OCI-LY7 (cell line): ENCODE measurements at regions not wholly inside any gene's neighbourhood (a gene's known extent, or its start where the extent isn't known, plus 50 kb on each side); places are given as distances from the start of the nearest gene placed in this dataset.

Source experiments
- BruUV-seq: library from RNA; stranded (reverse); fragments of 400-500 nt; replicated peaks from 2 replicates; lab custom pipeline; 2021; lab: Mats Ljungman, UMichigan
- CTCF ChIA-PET: fragments of 300-600 bp; sonication (Branson Sonifier 250); formaldehyde crosslinking; loops from one replicate; lab custom pipeline; 2022; ENCODE audit warnings: antibody characterized with exemption; ENCODE audit not compliant: unreplicated experiment; lab: Charles Lee
- POLR2A ChIA-PET: fragments of 300-600 bp; sonication (Branson Sonifier 250); formaldehyde crosslinking; loops from one replicate; lab custom pipeline; 2022; ENCODE audit warnings: antibody characterized with exemption; lab: Charles Lee
- DNase-seq: peaks from one replicate; pipeline ENCODE4 v3.0.0-alpha.2; 2015; ENCODE audit warnings: low spot score
- H2AFZ ChIP-seq: fragments of 200-600 bp; sonication (generic), shearing (Covaris generic); 2 replicates; pipeline ENCODE4 v1.6.1; 2014; ENCODE audit warnings: mild to moderate bottlenecking, antibody characterized with exemption, low read length, moderate library complexity
- H3K27ac ChIP-seq: fragments of 200-600 bp; sonication (generic); 2 replicates; pipeline ENCODE4 v1.5.1; 2014; ENCODE audit warnings: mixed run types, low read depth, mild to moderate bottlenecking, moderate library complexity, low read length, inconsistent platforms; ENCODE audit not compliant: poor library complexity, severe bottlenecking
- H3K36me3 ChIP-seq: fragments of 200-600 bp; sonication (generic); 2 replicates; pipeline ENCODE4 v1.6.1; 2014; ENCODE audit warnings: mild to moderate bottlenecking, antibody characterized with exemption, low read length, moderate library complexity, mixed read lengths; ENCODE audit not compliant: insufficient read depth
- H3K4me1 ChIP-seq: fragments of 200-600 bp; sonication (generic); 2 replicates; pipeline ENCODE4 v1.5.1; 2014; ENCODE audit warnings: mild to moderate bottlenecking, low read length; ENCODE audit not compliant: insufficient read depth, poor library complexity, severe bottlenecking
- H3K4me2 ChIP-seq: fragments of 200-600 bp; sonication (generic); 2 replicates; pipeline ENCODE4 v1.6.1; 2014; ENCODE audit warnings: mild to moderate bottlenecking, low read length
- H3K4me3 ChIP-seq: fragments of 200-600 bp; sonication (generic); 2 replicates; pipeline ENCODE4 v1.5.1; 2014; ENCODE audit warnings: mild to moderate bottlenecking, low read depth, low read length; ENCODE audit not compliant: poor library complexity, severe bottlenecking
- H3K79me2 ChIP-seq: fragments of 200-600 bp; sonication (generic); 2 replicates; pipeline ENCODE4 v1.6.1; 2016; ENCODE audit warnings: low read depth, mild to moderate bottlenecking, low read length, moderate library complexity, mixed read lengths; ENCODE audit not compliant: insufficient read depth
- H3K9me2 ChIP-seq: fragments of 200-600 bp; sonication (generic); 2 replicates; pipeline ENCODE4 v1.6.1; 2016; ENCODE audit warnings: mild to moderate bottlenecking, low read length, mixed read lengths; ENCODE audit not compliant: insufficient read depth
- H3K9me3 ChIP-seq: fragments of 200-600 bp; sonication (generic); 2 replicates; pipeline ENCODE4 v1.6.1; 2014; ENCODE audit warnings: mild to moderate bottlenecking, mixed run types, low read length, mixed read lengths
- H4K20me1 ChIP-seq: fragments of 200-600 bp; sonication (generic); 2 replicates; pipeline ENCODE4 v1.6.1; 2014; ENCODE audit warnings: mild to moderate bottlenecking, antibody characterized with exemption, low read length, moderate library complexity, mixed read lengths; ENCODE audit not compliant: insufficient read depth
- CTCF ChIP-seq: fragments of 200-600 bp; sonication (generic); conservative IDR thresholded peaks from 2 replicates; pipeline ENCODE4 v1.5.1; 2014; ENCODE audit warnings: mild to moderate bottlenecking, antibody characterized with exemption, low read length, moderate library complexity, mixed read lengths
- EZH2phosphoT487 ChIP-seq: fragments of 200-600 bp; sonication (generic); IDR thresholded peaks from 2 replicates; pipeline ENCODE4 v1.6.1; 2018; ENCODE audit warnings: low read depth, borderline replicate concordance, mild to moderate bottlenecking, mixed run types, antibody characterized with exemption, low read length, moderate library complexity, mixed read lengths
- intact Hi-C: fragments of 100-400 bp; cut with micrococcal nuclease; formaldehyde crosslinking; loops from one replicate; pipeline ENCODE4 v1.10.0; 2022; ENCODE audit not compliant: unreplicated experiment

DNA sequence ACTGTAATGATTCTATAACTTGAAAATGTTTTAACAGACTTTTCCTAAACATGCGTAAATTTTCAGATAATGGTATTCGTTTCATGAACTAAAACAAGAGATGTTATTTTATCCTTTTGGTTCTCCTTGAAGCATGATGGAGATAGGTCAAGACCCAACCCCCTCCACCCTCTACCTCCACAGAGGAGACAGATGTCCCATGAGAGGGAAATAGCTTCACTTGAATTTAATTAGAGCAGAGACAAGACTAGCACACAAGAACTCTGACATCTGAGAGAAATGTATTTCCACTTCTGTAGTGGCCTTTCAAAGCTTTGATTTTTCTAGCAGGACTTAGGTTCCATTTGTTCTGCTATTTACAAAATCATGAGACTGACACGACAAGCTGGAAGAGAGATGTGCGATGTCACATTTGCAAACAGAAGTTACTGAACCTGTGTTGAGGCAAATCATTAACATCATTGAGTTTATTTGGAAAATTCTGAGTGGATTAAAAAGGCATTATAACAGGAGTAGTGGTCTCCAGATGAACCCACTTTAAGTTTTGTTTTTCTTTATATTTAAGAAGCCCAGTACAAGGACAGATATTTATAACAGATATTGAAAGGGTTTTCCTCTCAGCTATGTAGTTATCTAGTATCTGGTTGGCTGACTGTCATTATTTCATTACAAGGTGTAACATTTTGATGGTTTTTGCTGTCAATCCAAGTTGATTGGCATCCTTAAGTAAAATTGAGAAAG, 276.2 kb downstream of the ASXL3 start:
- CTCF ChIA-PET, result interaction anchor here (1.9 kb wide), 1 partner anchor 11 kb away, joined by 7 read pairs; no protein-coding TSS in a partner anchor
- peak overlapping the region; percentile 74 for H3K4me3 ChIP-seq
- H3K9me3 ChIP-seq, result peaks cover 8% of the 10 kb centered on the region; the same call in 1 of the 2 replicates
- TF ChIP-seq EZH2phosphoT487, result no peak
- TF ChIP-seq CTCF, result no peak
- H3K36me3 ChIP-seq, result peaks cover 20% of the 10 kb centered on the region
- H4K20me1 ChIP-seq, result no peaks in the 10 kb centered on the region
- intact Hi-C loops, result loop anchor here (2.0 to 5.0 kb wide), 2 partner anchors 19 to 1052 kb away; no protein-coding TSS in a partner anchor
- H3K4me1 ChIP-seq, result peaks cover 64% of the 10 kb centered on the region
- no peaks in the 10 kb centered on the region for H3K9me2 ChIP-seq
- H3K79me2 ChIP-seq, result peaks cover 67% of the 10 kb centered on the region; the same call in 1 of the 2 replicates
- DNase-seq, result peak; percentile 81
- POLR2A ChIA-PET, result interaction anchor here (0.5 to 8.9 kb wide), 7 partner anchors 12 to 1386 kb away, joined by 3 to 133 read pairs (median 5); no protein-coding TSS in a partner anchor
- BruUV-seq, result no TSS peak
- peak overlapping the region; percentile 100 for H3K27ac ChIP-seq
- peak overlapping the region; percentile 93 for H3K4me2 ChIP-seq
- H2AFZ ChIP-seq, result no peak overlapping the region

DNA sequence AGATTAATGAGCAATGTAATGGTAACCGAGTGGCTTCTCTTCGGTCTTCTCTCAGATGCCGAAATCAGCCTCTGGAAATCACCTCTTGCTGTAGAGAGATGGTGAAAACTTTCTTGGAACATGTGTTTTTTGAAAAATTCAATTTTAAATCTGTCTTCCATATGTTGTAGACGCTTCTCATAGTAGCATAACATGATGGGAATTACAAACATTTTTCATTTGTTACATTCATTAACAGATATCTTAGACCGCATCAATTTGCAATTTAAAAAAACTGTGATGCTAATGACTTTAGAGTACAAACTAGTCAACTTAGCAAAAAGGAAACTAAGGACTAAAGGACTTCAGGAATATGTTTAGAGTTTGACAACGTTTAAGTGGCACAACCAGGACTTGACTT, 275.2 kb downstream of the ASXL3 start:
- Histone ChIP-seq H3K9me2 (no peaks in the 10 kb centered on the region), H3K9me3 (peaks cover 3% of the 10 kb centered on the region; the same call in 1 of the 2 replicates), H3K4me2 (peak overlapping the region; percentile 93), H3K27ac (peak overlapping the region; percentile 100), H3K4me1 (peaks cover 73% of the 10 kb centered on the region), H4K20me1 (no peaks in the 10 kb centered on the region), H3K4me3 (peak overlapping the region; percentile 74), H3K79me2 (peaks cover 60% of the 10 kb centered on the region; the same call in 1 of the 2 replicates), H2AFZ (no peak overlapping the region), H3K36me3 (peaks cover 15% of the 10 kb centered on the region)
- intact Hi-C loops, result loop anchor here (5.0 kb wide), 1 partner anchor 1051 kb away; no protein-coding TSS in a partner anchor
- no peak for TF ChIP-seq EZH2phosphoT487
- TF ChIP-seq CTCF, result no peak
- DNase-seq, result peak; percentile 43
- BruUV-seq, result no TSS peak
- ChIA-PET POLR2A (interaction anchor here (1.1 to 8.9 kb wide), 4 partner anchors 11 to 220 kb away, joined by 3 to 133 read pairs (median 52); no protein-coding TSS in a partner anchor), CTCF (no interaction called here)
